ENCODE measurements at regions not wholly inside any gene's neighbourhood (a gene's known extent, or its start where the extent isn't known, plus 50 kb on each side); places are given as distances from the start of the nearest gene placed in this dataset.

DNA sequence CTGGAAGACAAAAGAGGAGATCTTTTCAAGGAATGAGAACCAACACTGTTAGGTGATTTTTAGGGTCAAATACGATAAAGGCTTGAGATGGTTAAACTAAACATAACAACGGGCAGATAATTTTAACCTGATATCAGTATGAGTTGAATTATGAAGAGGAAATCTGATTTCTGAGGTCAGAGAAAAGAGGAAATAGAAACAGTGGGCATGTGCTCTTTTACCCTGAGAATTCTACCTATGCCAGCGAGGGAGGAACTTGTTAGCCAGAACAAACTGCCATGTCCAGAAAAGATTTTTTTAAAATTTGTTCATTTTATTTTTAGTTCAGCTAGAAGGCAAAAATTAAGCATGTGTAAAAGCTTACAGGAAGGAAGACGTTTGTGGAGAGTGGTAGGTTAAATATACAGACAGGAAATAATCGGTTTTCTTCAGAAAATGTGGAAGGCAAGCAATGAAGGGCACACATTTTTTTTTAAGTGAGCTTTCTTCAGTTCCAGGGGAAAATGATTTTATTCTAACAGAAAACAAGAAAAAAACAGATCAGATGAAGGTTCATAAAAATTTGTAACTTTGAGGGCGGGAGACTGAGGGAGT, 1745.3 kb downstream of the MRPL39 start:
- Histone ChIP-seq H3K4me3 (ENCODE audit: low read length in 2 of 2) (no peak overlapping the region), H3K4me1 (ENCODE audit: insufficient read depth, low read length) (no peaks in the 10 kb centered on the region), H3K36me3 (ENCODE audit: insufficient read depth, low read length) (no peaks in the 10 kb centered on the region), H3K9me3 (ENCODE audit: control insufficient read depth in 1 of 2, low read length in 2 of 2) (no peaks in the 10 kb centered on the region), H3K27ac (ENCODE audit: low read depth, low read length) (no peak overlapping the region), H3K27me3 (ENCODE audit: insufficient read depth, low read length) (no peaks in the 10 kb centered on the region)
- peak overlapping the region in 3 of 7 donors; percentile 31 to 70 (median 38) for H3K27ac Mint-ChIP-seq
- H3K36me3 Mint-ChIP-seq, result no peaks in the 10 kb centered on the region
- no peak for DNase-seq
- intact Hi-C loops (cut with micrococcal nuclease), result no loop called here
- CTCF ChIA-PET (ENCODE audit: partially characterized antibody), result no interaction called here
- H3K4me1 Mint-ChIP-seq, result peaks cover 9 to 21% (median 11%) of the 10 kb centered on the region in 4 donors
- peak overlapping the region in 3 of 8 donors; percentile 3 to 63 (median 4) for H3K4me3 Mint-ChIP-seq
- POLR2A ChIA-PET (ENCODE audit: partially characterized antibody), result no interaction called here
- H3K27me3 Mint-ChIP-seq, result no peaks in the 10 kb centered on the region
- no peaks in the 10 kb centered on the region for H3K9me3 Mint-ChIP-seq

DNA sequence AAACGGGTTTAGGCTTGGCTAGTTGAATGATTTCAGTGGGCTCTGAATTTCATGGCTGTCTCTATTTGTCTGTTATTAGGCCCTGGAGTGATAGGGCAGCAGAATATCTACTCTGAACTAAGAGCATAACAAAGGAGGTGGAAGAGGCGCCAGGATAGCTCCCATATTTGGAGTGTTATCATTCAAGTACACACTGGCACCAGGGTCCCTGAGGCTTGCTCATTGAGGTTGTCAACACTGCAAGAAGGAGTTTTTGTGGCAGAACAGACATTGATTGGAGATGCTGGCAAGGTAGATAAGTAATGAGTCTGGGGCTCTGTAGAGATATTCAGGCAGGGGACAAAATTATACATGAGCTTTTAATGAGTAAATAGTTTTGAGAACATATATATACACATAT, 1748.4 kb downstream of the MRPL39 start:
- Mint-ChIP-seq H3K4me1 (peaks cover 9 to 21% (median 11%) of the 10 kb centered on the region in 4 donors), H3K27me3 (no peaks in the 10 kb centered on the region), H3K36me3 (no peaks in the 10 kb centered on the region), H3K4me3 (no peak overlapping the region), H3K27ac (peak overlapping the region in 1 of 7 donors; percentile 13), H3K9me3 (no peaks in the 10 kb centered on the region)
- no peaks in the 10 kb centered on the region for H3K27me3 ChIP-seq (ENCODE audit: insufficient read depth, low read length)
- no peaks in the 10 kb centered on the region for H3K36me3 ChIP-seq (ENCODE audit: insufficient read depth, low read length)
- intact Hi-C loops (cut with micrococcal nuclease), result no loop called here
- ChIA-PET POLR2A (ENCODE audit: partially characterized antibody) (no interaction called here), CTCF (ENCODE audit: partially characterized antibody) (no interaction called here)
- no peak for DNase-seq
- H3K4me1 ChIP-seq (ENCODE audit: insufficient read depth, low read length), result no peaks in the 10 kb centered on the region
- no peak overlapping the region for H3K4me3 ChIP-seq (ENCODE audit: low read length in 2 of 2)
- no peak overlapping the region for H3K27ac ChIP-seq (ENCODE audit: low read depth, low read length)
- H3K9me3 ChIP-seq (ENCODE audit: control insufficient read depth in 1 of 2, low read length in 2 of 2), result no peaks in the 10 kb centered on the region

DNA sequence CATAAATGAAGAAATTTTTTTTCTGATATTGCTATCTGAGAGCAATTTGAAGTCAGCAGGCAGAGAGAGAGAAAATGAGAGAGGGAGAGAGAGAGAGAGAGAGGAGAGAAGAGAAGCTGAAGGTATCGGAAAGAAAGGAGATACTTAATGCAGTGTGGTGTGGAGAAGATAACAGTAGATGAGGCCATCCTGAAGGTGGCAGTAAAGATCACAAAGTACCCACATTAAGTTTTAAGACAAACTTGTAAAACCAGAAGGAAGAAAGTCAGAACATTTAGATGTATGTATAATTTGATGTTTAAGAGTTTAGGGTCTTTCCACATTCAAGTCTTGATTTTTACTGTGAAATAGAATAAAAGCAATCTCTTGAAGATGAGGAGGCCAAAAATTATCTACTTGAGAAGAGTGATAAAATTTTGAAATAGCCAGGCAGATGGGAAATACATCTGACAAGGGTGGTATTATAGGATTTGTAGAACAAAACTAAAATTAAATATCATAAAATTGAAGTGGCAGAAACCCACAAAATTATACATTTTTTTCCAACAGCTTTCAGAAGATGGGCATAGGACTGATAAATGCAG, 1753.4 kb downstream of the MRPL39 start:
- Histone ChIP-seq H3K4me1 (ENCODE audit: insufficient read depth, low read length) (no peaks in the 10 kb centered on the region), H3K27me3 (ENCODE audit: insufficient read depth, low read length) (no peaks in the 10 kb centered on the region), H3K4me3 (ENCODE audit: low read length in 2 of 2) (no peak overlapping the region), H3K27ac (ENCODE audit: low read depth, low read length) (no peak overlapping the region), H3K36me3 (ENCODE audit: insufficient read depth, low read length) (no peaks in the 10 kb centered on the region), H3K9me3 (ENCODE audit: control insufficient read depth in 1 of 2, low read length in 2 of 2) (no peaks in the 10 kb centered on the region)
- DNase-seq, result peak in 4 of 5 donors; percentile 11 to 22 (median 16)
- H3K9me3 Mint-ChIP-seq, result peaks cover 0 to 2% (median 0%) of the 10 kb centered on the region in 8 donors
- H3K27ac Mint-ChIP-seq, result no peak overlapping the region
- peaks cover 0 to 2% of the 10 kb centered on the region in 2 donors for H3K27me3 Mint-ChIP-seq
- no peak overlapping the region for H3K4me3 Mint-ChIP-seq
- peaks cover 0 to 5% (median 4%) of the 10 kb centered on the region in 4 donors for H3K4me1 Mint-ChIP-seq
- intact Hi-C loops (cut with micrococcal nuclease), result loop anchor here (1.0 to 5.0 kb wide), 4 partner anchors 114 to 1533 kb away; no protein-coding TSS in a partner anchor
- POLR2A ChIA-PET (ENCODE audit: partially characterized antibody), result no interaction called here
- CTCF ChIA-PET (ENCODE audit: partially characterized antibody), result interaction anchor here (1.1 to 2.5 kb wide), 4 partner anchors 11 to 1532 kb away, joined by 3 to 7 read pairs (median 6); no protein-coding TSS in a partner anchor
- H3K36me3 Mint-ChIP-seq, result no peaks in the 10 kb centered on the region

GRCh38 chr21:23837564-23837963, 1769.7 kb downstream of the MRPL39 start:
- no peaks in the 10 kb centered on the region for H3K36me3 ChIP-seq (ENCODE audit: insufficient read depth, low read length)
- intact Hi-C loops (cut with micrococcal nuclease), result no loop called here
- no peak overlapping the region for H3K4me3 Mint-ChIP-seq
- no peaks in the 10 kb centered on the region for H3K4me1 Mint-ChIP-seq
- no peaks in the 10 kb centered on the region for H3K4me1 ChIP-seq (ENCODE audit: insufficient read depth, low read length)
- CTCF ChIA-PET (ENCODE audit: partially characterized antibody), result no interaction called here
- POLR2A ChIA-PET (ENCODE audit: partially characterized antibody), result no interaction called here
- no peak overlapping the region for H3K27ac Mint-ChIP-seq
- H3K36me3 Mint-ChIP-seq, result peaks cover 0 to 2% of the 10 kb centered on the region in 2 donors
- no peak overlapping the region for H3K4me3 ChIP-seq (ENCODE audit: low read length in 2 of 2)
- H3K9me3 Mint-ChIP-seq, result peaks cover 2 to 18% (median 10%) of the 10 kb centered on the region in 8 donors
- H3K27ac ChIP-seq (ENCODE audit: low read depth, low read length), result no peak overlapping the region
- no peaks in the 10 kb centered on the region for H3K9me3 ChIP-seq (ENCODE audit: control insufficient read depth in 1 of 2, low read length in 2 of 2)
- no peak for DNase-seq
- H3K27me3 ChIP-seq (ENCODE audit: insufficient read depth, low read length), result no peaks in the 10 kb centered on the region
- peaks cover 0 to 1% of the 10 kb centered on the region in 2 donors for H3K27me3 Mint-ChIP-seq

DNA sequence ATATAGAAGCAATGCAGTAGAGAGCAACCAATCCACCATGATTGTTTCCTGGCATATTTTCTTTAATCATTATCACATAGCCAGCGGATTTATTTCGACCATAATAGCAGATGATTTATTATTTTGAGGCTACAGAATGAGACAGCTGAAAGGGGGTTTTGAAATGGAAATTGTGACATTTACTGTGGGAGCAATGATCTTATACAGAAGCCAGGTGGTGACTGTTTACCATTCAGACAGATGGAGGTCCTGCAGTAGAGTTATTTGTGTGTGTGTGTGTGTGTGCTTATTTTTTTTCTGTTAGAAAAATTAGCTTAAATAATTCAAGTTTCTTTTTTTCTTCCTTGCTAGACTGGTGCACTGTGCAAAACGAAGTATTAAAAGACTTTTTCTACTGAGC, 1784.5 kb downstream of the MRPL39 start:
- Mint-ChIP-seq H3K27me3 (peaks cover 1 to 2% of the 10 kb centered on the region in 2 donors), H3K9me3 (peaks cover 0 to 4% (median 0%) of the 10 kb centered on the region in 8 donors)
- POLR2A ChIA-PET (ENCODE audit: partially characterized antibody), result no interaction called here

GRCh38 chr21:23817337-23817736, 1789.9 kb downstream of the MRPL39 start:
- no peaks in the 10 kb centered on the region for H3K36me3 Mint-ChIP-seq

More for the DNA sequence above, 1784.5 kb downstream of the MRPL39 start:
- Mint-ChIP-seq H3K4me1 (no peaks in the 10 kb centered on the region), H3K36me3 (no peaks in the 10 kb centered on the region), H3K27ac (no peak overlapping the region), H3K4me3 (no peak overlapping the region)
- no peak for DNase-seq
- Histone ChIP-seq H3K9me3 (ENCODE audit: control insufficient read depth in 1 of 2, low read length in 2 of 2) (no peaks in the 10 kb centered on the region), H3K27me3 (ENCODE audit: insufficient read depth, low read length) (no peaks in the 10 kb centered on the region), H3K4me3 (ENCODE audit: low read length in 2 of 2) (no peak overlapping the region), H3K36me3 (ENCODE audit: insufficient read depth, low read length) (no peaks in the 10 kb centered on the region), H3K4me1 (ENCODE audit: insufficient read depth, low read length) (no peaks in the 10 kb centered on the region), H3K27ac (ENCODE audit: low read depth, low read length) (no peak overlapping the region)
- intact Hi-C loops (cut with micrococcal nuclease), result no loop called here
- CTCF ChIA-PET (ENCODE audit: partially characterized antibody), result no interaction called here

DNA sequence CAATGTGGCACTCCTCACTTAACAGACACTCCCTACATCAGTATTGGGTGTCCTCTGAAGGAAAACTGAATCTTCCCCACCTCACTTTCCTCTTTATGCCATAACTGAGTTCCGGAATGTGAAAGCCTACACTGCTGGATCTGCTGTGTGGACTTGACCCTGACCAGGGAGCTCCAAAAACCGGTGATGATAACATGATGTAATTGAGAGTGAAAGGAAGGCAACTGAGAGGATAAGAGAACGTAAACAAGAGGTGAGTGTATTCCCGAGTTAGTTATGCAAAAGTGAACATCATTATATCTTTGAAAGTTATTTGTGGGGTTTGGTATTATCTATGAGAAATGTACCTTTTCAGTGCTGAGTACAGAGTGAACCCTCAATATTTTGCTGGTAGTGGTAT, 1794.8 kb downstream of the MRPL39 start:
- intact Hi-C loops (cut with micrococcal nuclease), result no loop called here
- H3K27me3 ChIP-seq (ENCODE audit: insufficient read depth, low read length), result no peaks in the 10 kb centered on the region
- H3K4me3 Mint-ChIP-seq, result no peak overlapping the region
- no peak overlapping the region for H3K4me3 ChIP-seq (ENCODE audit: low read length in 2 of 2)
- no peak for DNase-seq
- H3K27ac Mint-ChIP-seq, result peak overlapping the region in 1 of 7 donors; percentile 26
- H3K9me3 Mint-ChIP-seq, result peaks cover 0 to 7% (median 0%) of the 10 kb centered on the region in 8 donors
- ChIA-PET POLR2A (ENCODE audit: partially characterized antibody) (no interaction called here), CTCF (ENCODE audit: partially characterized antibody) (no interaction called here)
- no peaks in the 10 kb centered on the region for H3K36me3 Mint-ChIP-seq
- no peaks in the 10 kb centered on the region for H3K27me3 Mint-ChIP-seq
- no peaks in the 10 kb centered on the region for H3K36me3 ChIP-seq (ENCODE audit: insufficient read depth, low read length)
- no peaks in the 10 kb centered on the region for H3K4me1 ChIP-seq (ENCODE audit: insufficient read depth, low read length)
- H3K9me3 ChIP-seq (ENCODE audit: control insufficient read depth in 1 of 2, low read length in 2 of 2), result no peaks in the 10 kb centered on the region
- H3K27ac ChIP-seq (ENCODE audit: low read depth, low read length), result no peak overlapping the region
- no peaks in the 10 kb centered on the region for H3K4me1 Mint-ChIP-seq

More at GRCh38 chr21:23817337-23817736, 1789.9 kb downstream of the MRPL39 start:
- H3K9me3 Mint-ChIP-seq, result peaks cover 0 to 7% (median 2%) of the 10 kb centered on the region in 8 donors
- no peak overlapping the region for H3K27ac Mint-ChIP-seq
- Histone ChIP-seq H3K27ac (ENCODE audit: low read depth, low read length) (no peak overlapping the region), H3K27me3 (ENCODE audit: insufficient read depth, low read length) (no peaks in the 10 kb centered on the region), H3K4me1 (ENCODE audit: insufficient read depth, low read length) (no peaks in the 10 kb centered on the region), H3K9me3 (ENCODE audit: control insufficient read depth in 1 of 2, low read length in 2 of 2) (no peaks in the 10 kb centered on the region), H3K4me3 (ENCODE audit: low read length in 2 of 2) (no peak overlapping the region), H3K36me3 (ENCODE audit: insufficient read depth, low read length) (no peaks in the 10 kb centered on the region)
- DNase-seq, result no peak
- CTCF ChIA-PET (ENCODE audit: partially characterized antibody), result no interaction called here
- H3K4me1 Mint-ChIP-seq, result no peaks in the 10 kb centered on the region
- H3K4me3 Mint-ChIP-seq, result no peak overlapping the region
- H3K27me3 Mint-ChIP-seq, result peaks cover 0 to 2% of the 10 kb centered on the region in 2 donors
- POLR2A ChIA-PET (ENCODE audit: partially characterized antibody), result no interaction called here
- intact Hi-C loops (cut with micrococcal nuclease), result no loop called here

Data from CD4-positive, alpha-beta memory T cell (primary cell).